ENCODE measurements at regions not wholly inside any gene's neighbourhood (a gene's known extent, or its start where the extent isn't known, plus 50 kb on each side); places are given as distances from the start of the nearest gene placed in this dataset.

GRCh38 chr12:60387356-60387755 lies 791.5 kb downstream of the SLC16A7 start:
- TF ChIP-seq, protein P1, sequence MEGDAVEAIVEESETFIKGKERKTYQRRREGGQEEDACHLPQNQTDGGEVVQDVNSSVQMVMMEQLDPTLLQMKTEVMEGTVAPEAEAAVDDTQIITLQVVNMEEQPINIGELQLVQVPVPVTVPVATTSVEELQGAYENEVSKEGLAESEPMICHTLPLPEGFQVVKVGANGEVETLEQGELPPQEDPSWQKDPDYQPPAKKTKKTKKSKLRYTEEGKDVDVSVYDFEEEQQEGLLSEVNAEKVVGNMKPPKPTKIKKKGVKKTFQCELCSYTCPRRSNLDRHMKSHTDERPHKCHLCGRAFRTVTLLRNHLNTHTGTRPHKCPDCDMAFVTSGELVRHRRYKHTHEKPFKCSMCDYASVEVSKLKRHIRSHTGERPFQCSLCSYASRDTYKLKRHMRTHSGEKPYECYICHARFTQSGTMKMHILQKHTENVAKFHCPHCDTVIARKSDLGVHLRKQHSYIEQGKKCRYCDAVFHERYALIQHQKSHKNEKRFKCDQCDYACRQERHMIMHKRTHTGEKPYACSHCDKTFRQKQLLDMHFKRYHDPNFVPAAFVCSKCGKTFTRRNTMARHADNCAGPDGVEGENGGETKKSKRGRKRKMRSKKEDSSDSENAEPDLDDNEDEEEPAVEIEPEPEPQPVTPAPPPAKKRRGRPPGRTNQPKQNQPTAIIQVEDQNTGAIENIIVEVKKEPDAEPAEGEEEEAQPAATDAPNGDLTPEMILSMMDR (conservative IDR thresholded peaks at IDR 0.05; ENCODE audit: low read length), result no peak
- TF ChIP-seq EZH2phosphoT487 (IDR thresholded peaks at IDR 0.05; ENCODE audit: borderline replicate concordance, low read depth, low read length), result no peak

All from OCI-LY7 (cell line).